ENCODE measurements at regions not wholly inside any gene's neighbourhood (a gene's known extent, or its start where the extent isn't known, plus 50 kb on each side); places are given as distances from the start of the nearest gene placed in this dataset.
"Not testable (repeated sequence)": the region's sequence is repeated elsewhere in the genome, so short reads cannot be mapped to it uniquely, and the experiment has no call there.

DNA sequence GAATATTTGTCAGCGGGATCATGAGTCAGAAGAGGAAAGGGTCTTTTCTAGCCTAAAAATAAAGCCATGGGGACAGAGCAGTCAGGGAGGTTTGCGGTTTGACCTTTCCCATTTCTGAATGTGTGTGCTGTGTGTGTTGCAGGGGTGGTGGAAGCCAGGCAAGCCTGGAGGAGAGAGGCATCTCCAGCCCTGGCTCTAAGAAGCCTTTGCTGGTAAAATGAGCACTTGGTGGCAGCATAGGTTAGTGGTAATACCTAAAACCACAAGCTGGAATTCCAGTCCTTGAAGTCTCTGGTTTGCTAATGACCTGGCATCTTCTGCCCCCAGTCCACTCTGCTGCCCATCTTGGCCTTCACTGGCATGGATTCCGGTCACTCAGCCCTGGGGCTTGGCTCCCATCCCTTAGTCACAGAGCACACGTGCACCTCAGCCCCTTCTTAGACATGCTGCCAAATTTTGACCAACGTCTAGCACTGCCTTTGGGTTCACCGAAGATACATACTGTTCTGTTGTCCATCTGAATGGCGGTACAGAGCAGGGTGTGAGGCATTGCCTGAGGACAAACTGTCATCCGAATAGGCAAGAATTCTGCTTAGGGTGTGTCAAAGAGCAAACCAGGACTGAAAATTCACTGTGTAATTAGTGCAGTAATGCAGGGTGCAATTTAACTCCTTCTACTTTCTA is 52.7 kb downstream of the KCNA5 start:
- no peak for DNase-seq

DNA sequence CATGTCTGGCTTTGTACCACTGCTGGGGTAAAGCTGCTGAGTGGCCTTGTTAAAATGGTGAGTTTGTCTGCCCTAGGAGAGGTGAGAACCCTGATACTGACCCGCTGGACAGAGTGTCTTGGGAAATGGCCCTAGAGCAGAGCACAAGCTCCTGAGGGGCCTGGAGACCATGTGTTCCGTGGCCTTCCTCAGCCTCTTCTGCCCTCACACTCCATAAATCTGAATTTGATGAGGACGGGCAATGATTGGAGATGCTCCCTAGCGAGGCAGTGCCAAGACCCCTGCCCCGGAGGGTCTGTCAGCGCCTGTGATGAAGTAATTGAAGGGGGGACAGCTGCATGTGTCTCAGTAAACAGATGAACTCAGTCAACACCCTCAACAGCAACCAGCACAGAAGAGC is 54.1 kb downstream of the KCNA5 start:
- DNase-seq: no peak

GRCh38 chr12:5099136-5099535 is 55.5 kb downstream of the KCNA5 start:
- DNase-seq: no peak

DNA sequence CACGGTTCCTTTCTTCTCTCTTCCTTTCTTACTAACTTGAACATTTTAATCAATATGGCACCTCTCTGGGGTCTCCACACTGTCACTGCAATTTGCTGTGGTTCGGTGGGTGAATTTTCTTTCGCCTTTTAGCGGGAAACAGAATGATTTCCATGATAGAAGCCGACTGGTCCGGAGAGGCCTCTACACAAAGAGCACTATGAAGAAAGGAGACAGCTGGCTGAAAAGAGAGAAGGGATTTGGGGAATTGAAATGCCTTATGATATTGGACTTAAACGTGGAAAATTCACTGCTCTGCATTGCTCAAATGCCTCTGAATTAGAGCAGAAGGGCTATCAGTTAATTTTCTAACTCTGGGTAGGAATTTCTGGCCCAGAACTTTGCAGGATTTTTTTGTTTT is 55.9 kb downstream of the KCNA5 start:
- DNase-seq: no peak

DNA sequence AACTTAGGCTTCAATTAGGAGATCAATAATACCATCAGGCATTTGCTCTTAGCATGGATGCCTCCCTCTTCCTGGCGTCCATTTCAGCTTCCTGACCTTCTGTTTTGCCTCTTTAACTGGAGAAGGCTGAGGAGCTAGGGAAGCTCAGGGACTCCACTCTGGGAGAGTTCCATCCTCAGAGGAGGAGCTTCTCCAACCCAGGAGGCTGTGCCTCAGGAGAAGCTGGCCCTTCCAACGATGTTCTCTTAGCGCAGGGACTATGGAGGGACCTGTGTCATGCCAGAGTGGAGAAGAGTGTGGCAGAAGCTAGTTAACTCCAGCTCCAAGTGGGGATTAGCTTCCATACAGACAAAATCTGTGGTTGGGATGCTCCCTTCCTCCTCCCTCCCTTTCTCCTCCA is 58.0 kb downstream of the KCNA5 start:
- DNase-seq: no peak

DNA sequence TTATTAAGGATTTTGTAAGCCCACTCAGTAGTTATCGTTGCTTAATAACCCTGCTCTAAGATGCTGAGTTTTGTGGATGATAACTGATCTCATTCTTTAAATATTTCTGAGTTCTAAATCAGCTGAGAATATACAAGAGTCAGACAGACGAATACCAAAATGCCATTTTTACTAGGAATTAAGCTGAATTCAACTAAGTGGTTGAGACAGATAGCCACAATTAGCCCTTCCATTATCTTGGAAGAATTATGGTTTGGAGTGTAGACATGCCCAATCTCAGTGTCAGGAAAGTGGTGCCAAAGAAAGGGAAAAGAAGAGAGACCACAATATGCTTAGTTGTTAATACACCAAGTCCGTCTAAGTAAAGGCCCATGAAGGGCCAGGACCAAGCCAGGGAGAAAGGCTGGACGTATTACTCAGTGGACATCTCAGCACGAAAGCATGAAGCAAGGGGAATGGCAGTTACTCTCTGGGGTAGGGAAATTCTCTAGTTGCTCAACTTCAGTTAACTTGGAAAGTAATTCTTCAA is 58.6 kb downstream of the KCNA5 start:
- DNase-seq: no peak

- no peak for DNase-seq
These were observed 59.1 kb downstream of the KCNA5 start for GRCh38 chr12:5102806-5103205.

DNA sequence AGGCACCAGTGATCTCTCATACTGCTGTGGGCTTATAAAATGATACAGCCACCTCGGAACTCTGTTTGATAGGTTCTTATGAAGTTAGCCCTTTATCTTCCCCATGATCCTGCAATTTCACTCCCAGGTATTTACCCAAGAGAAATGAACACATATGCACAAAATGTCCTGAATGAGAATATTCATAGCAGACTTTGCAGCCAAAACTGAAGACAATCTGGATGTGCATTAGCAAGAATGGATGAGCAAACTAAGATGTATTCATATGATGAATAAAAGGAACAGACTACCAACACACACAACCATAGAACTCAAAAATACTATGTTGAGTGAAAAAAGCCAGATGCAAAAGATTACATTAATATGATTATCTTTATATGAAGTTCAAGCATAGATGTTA is 66.7 kb downstream of the KCNA5 start:
- DNase-seq: no peak

- DNase-seq: no peak
These were observed 70.8 kb downstream of the KCNA5 start for GRCh38 chr12:5114436-5114835.

- not testable (repeated sequence) for DNase-seq
These were observed 78.1 kb downstream of the KCNA5 start for GRCh38 chr12:5121784-5122183.

DNA sequence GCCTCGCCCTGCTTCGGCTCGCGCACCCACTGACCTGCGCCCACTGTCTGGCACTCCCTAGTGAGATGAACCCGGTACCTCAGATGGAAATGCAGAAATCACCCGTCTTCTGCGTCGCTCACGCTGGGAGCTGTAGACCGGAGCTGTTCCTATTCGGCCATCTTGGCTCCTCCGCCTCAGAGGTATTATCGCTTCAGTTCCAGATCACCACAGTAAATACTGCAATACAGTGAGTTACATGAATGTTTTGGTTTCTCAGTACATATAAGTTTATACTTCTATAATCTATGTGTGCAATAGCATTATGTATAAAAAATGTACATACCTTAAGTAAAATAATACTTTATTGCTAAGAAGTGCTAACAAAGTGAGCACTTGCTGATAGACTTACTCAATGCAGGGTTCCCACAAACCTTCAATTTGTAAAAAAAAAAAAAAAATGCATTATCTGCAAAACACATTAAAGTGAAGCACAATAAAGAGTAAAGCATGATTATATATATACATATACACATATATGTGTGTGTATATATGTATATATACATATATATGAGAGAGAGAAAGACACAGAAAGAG is 78.7 kb downstream of the KCNA5 start:
- not testable (repeated sequence) for DNase-seq

DNA sequence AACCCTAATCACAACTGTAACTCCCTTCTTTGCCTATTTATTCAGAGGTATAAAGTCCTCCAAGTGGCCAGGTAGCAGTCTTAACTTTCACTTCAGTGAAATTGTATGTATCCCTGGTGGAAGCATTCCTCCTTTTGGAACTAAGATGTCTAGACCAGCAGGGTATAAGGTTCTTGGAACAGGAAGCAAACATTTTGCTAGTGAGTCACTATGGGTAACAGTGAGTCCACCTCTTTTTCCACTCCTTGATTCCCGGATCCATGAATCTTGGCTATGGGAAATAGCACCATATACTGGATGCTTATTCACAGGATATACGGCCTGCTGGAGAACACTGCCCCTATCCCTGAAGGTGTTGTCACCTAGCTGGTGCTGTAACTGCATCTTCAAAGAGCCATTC is 80.2 kb downstream of the KCNA5 start:
- DNase-seq: no peak

DNA sequence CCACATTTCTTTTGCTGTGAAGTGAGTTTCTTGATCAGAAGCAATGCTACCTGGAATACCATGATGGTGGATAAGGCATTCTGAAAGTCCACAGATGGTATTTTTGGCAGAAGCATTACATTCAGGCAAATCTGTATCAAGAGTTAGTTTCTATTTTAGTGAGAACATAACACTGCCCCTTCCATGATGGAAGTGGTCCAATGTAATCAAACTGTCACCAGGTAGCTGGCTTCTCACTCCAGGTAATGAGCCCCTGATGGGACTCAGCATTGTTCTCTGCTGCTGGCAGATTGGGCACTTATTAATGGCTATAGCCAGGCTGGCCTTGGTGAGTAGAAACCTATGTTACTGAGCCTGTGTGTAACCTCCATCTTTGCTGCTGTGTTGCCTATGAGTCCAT is 80.7 kb downstream of the KCNA5 start:
- DNase-seq: no peak

- DNase-seq: no peak
These were observed 91.3 kb downstream of the KCNA5 start for GRCh38 chr12:5134861-5135525.

DNA sequence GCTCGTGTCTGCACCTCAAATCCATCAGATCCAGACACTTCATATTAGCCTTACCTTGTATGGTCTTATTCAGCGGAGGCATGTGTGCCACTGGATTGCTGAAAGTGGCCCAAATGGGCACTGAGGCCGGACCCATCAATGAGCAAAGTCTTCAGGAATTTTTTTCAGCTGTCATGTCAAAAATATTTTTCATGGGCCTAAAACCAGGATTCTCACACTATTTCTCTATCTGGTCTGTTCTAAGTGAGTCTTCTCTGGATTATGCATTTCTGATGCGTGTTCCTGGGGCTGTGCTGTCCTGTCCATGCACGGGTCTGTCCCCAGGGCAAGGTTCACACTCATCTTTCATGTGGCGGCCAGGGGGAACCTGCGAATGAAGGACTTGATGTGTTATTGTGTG is 94.6 kb downstream of the KCNA5 start:
- no peak for DNase-seq

GRCh38 chr12:5138845-5139244 is 95.2 kb downstream of the KCNA5 start:
- DNase-seq: no peak

DNA sequence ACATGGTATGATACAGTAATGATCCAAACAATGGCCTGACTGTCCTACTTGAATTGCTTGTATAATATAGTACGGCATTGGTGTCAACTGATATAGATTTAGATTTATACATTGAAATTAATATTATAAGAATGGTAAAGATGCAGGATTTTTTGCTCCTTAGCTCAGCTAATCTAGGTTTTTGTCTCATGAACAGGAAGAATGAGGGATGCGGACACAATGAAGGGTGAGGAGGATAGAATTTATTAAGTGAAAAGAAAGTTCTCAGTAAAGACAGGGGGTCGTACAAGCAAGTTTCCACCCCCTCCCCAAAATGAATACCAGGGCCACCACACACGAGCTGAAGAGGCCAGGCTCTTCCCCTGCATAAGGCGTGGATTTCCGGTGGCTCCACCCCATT is 96.1 kb downstream of the KCNA5 start:
- DNase-seq: no peak

DNA sequence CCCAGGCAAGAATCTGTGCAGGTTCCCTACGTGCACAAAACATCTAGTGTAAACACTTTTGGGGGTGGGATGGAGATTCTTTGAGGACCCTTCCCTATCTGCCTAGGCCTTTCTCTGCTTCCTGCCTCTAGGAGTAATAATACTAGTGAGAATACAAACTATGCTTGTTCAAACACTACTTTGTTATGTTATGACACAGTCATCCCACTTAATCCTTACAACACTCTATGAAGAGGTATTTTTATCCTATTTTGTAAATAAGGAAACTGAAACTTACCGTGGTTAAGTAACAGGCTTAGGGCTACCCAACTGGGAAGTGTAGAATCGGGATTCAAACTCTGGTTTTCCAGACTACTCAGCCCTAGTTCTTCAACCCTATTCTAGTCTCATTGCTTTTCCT is 96.5 kb downstream of the KCNA5 start:
- DNase-seq: no peak

DNA sequence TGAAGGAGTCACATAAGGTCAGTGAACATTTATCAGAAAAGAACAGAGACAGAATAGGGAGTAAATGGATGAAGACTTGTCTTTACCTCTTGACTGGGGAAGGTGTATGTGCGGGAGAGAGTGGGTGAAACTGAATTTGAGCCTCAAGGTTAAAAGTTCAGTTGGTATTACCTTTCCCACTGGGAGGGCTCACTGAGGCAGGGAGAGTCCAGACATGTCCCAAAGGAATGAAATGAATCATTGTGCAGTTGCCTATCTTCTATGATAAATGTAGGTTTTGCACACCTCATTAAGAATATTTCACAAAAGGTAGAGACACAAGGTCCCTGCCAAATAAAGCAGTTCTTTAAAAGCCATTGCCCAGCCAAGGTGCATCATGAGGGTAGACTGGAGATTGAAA is 105.2 kb downstream of the KCNA5 start:
- no peak for DNase-seq

DNA sequence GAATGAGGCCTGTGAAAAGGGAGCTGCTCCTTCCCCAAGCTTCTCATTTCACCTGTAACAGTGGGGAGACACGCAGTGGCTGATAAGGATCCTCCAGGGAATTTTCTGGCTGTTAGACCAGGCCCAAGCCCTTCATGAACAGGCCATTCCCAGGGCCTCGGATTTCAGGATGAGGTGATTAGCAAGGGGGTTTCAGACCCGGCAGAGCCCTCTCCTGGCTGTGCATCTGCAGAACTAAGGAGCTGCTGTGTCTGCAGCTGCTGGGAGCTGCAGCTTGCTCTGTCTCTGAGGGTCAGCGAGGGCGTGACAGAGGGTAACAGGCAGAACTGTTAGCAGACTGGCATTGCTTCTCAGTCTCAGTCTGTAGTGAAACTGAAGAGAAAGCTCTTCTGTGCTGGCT is 110.4 kb downstream of the KCNA5 start:
- no peak for DNase-seq

DNA sequence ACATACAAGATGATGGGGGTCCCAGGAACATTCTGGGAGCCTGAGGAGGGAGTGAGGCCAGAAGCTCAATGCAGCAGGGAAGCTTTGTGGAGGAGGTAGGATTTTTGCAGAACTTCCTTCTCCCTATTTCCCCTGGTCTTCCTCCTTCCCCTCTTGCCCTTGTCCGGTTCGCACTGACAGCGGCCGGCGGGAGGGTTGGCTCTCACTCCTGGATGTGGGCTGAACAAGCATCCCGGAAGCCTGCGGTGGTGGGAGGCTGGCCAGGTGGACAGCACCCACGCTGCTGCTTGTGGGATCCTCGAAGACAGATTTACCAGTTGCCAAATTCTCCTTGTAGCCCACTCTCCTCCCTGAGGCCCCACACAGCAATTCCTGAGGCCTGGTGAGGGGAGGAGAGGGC is 112.2 kb downstream of the KCNA5 start:
- DNase-seq: no peak

DNA sequence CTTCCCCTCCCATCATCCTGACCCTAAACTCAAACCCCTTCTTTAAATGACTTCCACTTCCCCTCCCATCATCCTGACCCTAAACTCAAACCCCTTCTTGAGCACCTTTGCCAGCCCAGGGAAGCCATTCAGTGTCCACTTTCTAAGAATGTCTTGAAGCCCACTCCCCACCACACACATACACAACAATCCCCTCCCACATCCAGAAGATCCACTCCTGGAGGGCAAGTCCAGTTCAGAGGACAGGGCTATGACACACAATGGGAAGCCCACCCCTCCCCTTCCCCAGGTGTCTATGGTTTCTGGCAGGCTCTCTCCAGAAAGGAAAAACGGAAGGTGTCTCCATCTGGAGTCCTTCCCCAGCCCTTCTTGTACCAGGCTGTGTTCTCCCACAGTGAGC is 117.1 kb downstream of the KCNA5 start:
- no peak for DNase-seq

- DNase-seq: no peak
These were observed 120.0 kb downstream of the KCNA5 start for GRCh38 chr12:5163661-5164060.

Data from hypothalamus (tissue), 51 donors.